Stimulated activated naive CD8-positive, alpha-beta T cell treated with anti-CD3 and anti-CD28 coated beads, Interleukin-15, amount 100 ng/mL, for 72 hours (primary cell): ENCODE measurements at regions not wholly inside any gene's neighbourhood (a gene's known extent, or its start where the extent isn't known, plus 50 kb on each side); places are given as distances from the start of the nearest gene placed in this dataset.

Experiments used
- ATAC-seq: fragments of 150-1000 bp; cut with Tn5 transposase; 2 replicates; pipeline ENCODE4 v1.10.0; 2021; ENCODE audit warnings: mild to moderate bottlenecking, moderate library complexity
- DNase-seq, 2 donors: peaks; one replicate each; pipeline ENCODE4 v3.0.0; 2021 to 2022
- H3K27ac Mint-ChIP-seq, 2 donors: one replicate each; pipeline ENCODE4 v1.8.0; 2022; ENCODE audit warnings: mild to moderate bottlenecking in 2 of 2, mixed read lengths in 2 of 2, moderate library complexity in 2 of 2
- H3K27me3 Mint-ChIP-seq: one replicate; pipeline ENCODE4 v1.8.0; 2022; ENCODE audit warnings: mixed read lengths
- H3K4me1 Mint-ChIP-seq: one replicate; pipeline ENCODE4 v1.8.0; 2022; ENCODE audit warnings: mild to moderate bottlenecking, mixed read lengths
- H3K4me3 Mint-ChIP-seq, 2 donors: one replicate each; pipeline ENCODE4 v1.8.0; 2022; ENCODE audit warnings: mild to moderate bottlenecking in 2 of 2, mixed read lengths in 2 of 2, moderate library complexity in 1 of 2
- H3K9me3 Mint-ChIP-seq, 2 donors: one replicate each; pipeline ENCODE4 v1.8.0; 2022; ENCODE audit warnings: mixed read lengths in 2 of 2

DNA sequence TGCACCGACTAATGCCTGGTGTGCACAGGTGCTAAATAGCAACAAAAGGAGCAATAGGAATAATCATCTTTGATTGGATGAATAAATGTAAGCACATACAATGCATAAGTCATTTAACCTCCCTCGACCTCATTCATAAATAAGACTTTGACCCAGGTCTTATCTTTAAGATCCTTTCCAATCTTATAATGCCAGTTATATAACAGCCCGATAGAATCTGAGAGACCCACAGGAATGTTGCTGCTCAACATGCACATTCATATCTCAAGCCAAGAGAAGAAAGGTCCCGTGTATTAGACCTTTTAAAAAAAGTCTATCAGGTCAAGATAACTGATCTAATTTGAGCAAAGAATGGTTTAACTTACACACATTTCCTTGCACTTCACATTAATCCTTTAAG, 146.8 kb upstream of the SOX9 start:
- Mint-ChIP-seq H3K9me3 (no peaks in the 10 kb centered on the region), H3K4me1 (no peaks in the 10 kb centered on the region), H3K4me3 (no peak overlapping the region), H3K27ac (no peak overlapping the region), H3K27me3 (no peaks in the 10 kb centered on the region)
- ATAC-seq, result no peak
- no peak for DNase-seq

DNA sequence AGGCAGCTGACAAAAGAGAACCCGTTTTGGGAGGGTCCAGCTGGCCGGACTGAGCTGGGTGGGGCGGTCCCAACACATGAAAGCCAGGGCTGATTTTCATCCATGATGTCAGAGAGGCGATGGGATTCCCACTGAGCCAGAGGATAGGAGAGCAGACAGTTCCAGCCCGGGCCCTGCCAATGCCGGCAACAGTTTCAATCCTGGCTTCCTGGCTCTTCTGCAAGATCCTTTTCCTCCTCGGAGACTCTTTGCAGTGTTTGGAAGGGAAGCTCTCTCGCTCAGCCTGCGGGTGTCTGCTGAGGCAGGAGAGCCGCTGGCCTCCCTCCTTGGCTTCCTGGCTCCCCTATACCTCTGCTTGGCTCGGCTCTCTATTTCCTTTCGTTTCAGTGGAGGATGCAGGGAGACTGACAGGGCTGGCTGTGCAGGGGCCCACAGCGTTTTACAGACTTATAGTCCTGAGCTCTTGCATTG, 145.5 kb upstream of the SOX9 start:
- no peak for ATAC-seq
- no peaks in the 10 kb centered on the region for H3K27me3 Mint-ChIP-seq
- H3K4me1 Mint-ChIP-seq, result no peaks in the 10 kb centered on the region
- no peak for DNase-seq
- H3K4me3 Mint-ChIP-seq, result peak overlapping the region in 1 of 2 donors; percentile 51
- H3K27ac Mint-ChIP-seq, result no peak overlapping the region
- H3K9me3 Mint-ChIP-seq, result no peaks in the 10 kb centered on the region

GRCh38 chr17:71976011-71976649, 144.7 kb upstream of the SOX9 start:
- DNase-seq (no peak), ATAC-seq (no peak)
- no peaks in the 10 kb centered on the region for H3K4me1 Mint-ChIP-seq
- H3K9me3 Mint-ChIP-seq, result no peaks in the 10 kb centered on the region
- H3K4me3 Mint-ChIP-seq, result no peak overlapping the region
- H3K27me3 Mint-ChIP-seq, result no peaks in the 10 kb centered on the region
- H3K27ac Mint-ChIP-seq, result no peak overlapping the region

- Mint-ChIP-seq H3K27ac (no peak overlapping the region), H3K9me3 (no peaks in the 10 kb centered on the region), H3K4me1 (no peaks in the 10 kb centered on the region), H3K4me3 (no peak overlapping the region), H3K27me3 (no peaks in the 10 kb centered on the region)
- no peak for DNase-seq
- ATAC-seq, result no peak
Measured at GRCh38 chr17:71978435-71978834, 142.4 kb upstream of the SOX9 start.

DNA sequence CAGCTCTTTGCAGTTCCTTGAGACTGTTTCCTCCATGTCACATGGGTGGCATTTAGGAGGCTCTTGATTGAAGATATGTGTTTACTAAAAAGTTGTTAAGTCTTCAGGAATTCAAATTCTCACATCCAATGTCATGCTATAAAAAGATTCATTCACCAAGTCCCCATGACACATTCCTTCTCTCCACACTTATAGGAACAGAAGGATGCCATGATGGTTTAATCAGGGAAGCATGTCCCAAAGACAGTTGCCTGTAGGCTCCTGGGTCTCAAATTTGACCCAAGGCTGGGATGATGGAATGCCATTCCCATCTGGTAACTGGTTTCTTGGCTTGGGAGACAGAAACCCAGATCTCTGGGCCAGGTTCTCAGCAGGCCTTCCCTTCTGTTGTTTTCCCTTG, 140.6 kb upstream of the SOX9 start:
- Mint-ChIP-seq H3K9me3 (peaks cover 0 to 7% of the 10 kb centered on the region in 2 donors), H3K4me1 (no peaks in the 10 kb centered on the region), H3K27me3 (peaks cover 2% of the 10 kb centered on the region), H3K27ac (no peak overlapping the region), H3K4me3 (no peak overlapping the region)
- DNase-seq (no peak), ATAC-seq (no peak)

- no peak overlapping the region for H3K4me3 Mint-ChIP-seq
- ATAC-seq (no peak), DNase-seq (no peak)
- H3K4me1 Mint-ChIP-seq, result peaks cover 5% of the 10 kb centered on the region
- H3K27ac Mint-ChIP-seq, result no peak overlapping the region
- H3K27me3 Mint-ChIP-seq, result peaks cover 7% of the 10 kb centered on the region
- peaks cover 0 to 17% of the 10 kb centered on the region in 2 donors for H3K9me3 Mint-ChIP-seq
Measured at GRCh38 chr17:71983828-71984227, 137.0 kb upstream of the SOX9 start.

DNA sequence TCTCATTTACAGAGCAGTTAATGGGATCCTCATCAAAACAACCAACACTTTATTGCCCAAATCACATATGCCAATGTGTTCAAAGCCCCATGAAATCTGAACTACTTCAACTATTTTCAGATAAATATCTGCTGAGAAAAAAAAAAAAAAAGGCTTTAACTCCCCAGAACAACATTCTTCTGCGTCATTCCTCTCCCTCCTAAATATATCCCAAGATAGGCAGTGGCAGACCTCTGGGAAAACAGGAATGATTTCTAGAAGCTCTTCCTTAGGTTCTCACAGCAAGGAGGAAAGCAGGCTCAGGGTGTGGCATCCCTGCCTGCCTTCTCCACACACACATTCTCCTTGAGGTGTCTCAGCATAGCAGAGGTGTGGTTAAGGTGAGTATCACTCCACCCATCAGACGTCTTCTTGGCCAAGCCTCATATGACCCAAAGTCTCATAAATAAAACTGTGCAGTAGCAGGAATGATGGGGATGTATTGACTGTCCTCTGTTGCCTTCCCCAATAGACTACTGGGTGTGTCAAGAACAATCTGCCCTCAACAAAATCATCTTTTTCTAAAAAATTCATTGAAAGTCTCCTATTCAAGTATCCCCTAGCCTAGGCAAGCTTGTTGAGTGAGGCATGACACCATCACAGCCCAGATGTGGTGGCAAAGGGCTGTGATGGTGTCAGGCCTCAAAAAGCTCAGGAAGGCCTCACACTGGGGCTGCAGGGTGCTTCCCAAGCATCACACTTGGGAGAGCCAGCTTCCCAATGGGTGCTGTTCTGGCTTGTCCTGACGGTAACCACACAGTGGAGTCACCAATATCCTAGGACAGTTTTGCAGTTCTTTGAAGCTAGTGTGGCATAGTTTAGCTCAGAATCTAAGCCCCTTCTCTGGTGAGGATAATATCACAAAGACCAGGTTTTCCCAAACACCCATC, 135.4 kb upstream of the SOX9 start:
- Mint-ChIP-seq H3K27me3 (peaks cover 7% of the 10 kb centered on the region), H3K9me3 (peaks cover 0 to 17% of the 10 kb centered on the region in 2 donors), H3K4me3 (no peak overlapping the region), H3K27ac (no peak overlapping the region), H3K4me1 (peaks cover 5% of the 10 kb centered on the region)
- ATAC-seq (no peak), DNase-seq (no peak)

- DNase-seq, result no peak
- no peak overlapping the region for H3K27ac Mint-ChIP-seq
- peaks cover 0 to 17% of the 10 kb centered on the region in 2 donors for H3K9me3 Mint-ChIP-seq
- no peak overlapping the region for H3K4me3 Mint-ChIP-seq
- no peak for ATAC-seq
- H3K27me3 Mint-ChIP-seq, result peaks cover 7% of the 10 kb centered on the region
- peaks cover 5% of the 10 kb centered on the region for H3K4me1 Mint-ChIP-seq
Measured at GRCh38 chr17:71986886-71987285, 133.9 kb upstream of the SOX9 start.

DNA sequence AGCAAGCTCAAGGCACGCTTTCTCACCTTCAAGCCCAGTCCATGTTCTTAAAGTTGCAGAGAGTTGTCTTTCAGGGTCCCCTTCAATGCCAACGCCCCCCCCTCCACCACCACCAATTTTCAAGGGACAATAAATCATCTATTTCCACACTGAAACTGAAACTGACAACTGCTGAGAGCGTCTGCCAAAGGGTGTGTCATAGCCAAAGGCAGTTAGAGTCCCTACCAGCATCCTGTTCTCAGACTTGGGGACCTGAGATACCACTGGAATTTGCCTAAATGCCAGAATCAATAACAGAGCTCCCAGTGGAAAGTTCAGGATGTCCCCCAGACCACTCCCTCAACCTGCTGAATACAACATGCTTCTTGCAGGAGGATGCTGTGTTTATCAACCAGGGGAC, 133.2 kb upstream of the SOX9 start:
- Mint-ChIP-seq H3K4me3 (no peak overlapping the region), H3K27ac (no peak overlapping the region), H3K4me1 (peaks cover 5% of the 10 kb centered on the region), H3K9me3 (peaks cover 0 to 17% of the 10 kb centered on the region in 2 donors), H3K27me3 (peaks cover 7% of the 10 kb centered on the region)
- no peak for ATAC-seq
- no peak for DNase-seq

DNA sequence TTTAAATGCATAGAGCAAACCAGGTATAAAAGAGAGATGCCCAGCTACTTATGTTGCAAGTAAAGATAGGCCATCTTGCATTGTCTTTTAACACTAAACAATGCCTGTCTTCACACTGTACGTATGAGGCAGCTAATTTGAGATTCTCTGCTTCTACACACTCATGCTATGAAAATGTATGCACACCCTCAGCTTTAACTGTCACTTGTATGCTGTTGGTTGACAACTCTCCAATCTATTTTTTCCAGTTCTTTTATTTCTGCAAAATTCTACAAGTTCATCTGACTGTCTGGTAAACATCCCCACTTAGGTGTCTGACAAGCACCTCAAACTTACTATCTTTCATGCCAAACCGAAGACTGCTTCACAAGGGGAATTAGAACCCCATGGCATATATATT, 131.7 kb upstream of the SOX9 start:
- DNase-seq (no peak), ATAC-seq (no peak)
- Mint-ChIP-seq H3K9me3 (peaks cover 0 to 17% of the 10 kb centered on the region in 2 donors), H3K27ac (no peak overlapping the region), H3K27me3 (peaks cover 7% of the 10 kb centered on the region), H3K4me1 (peaks cover 5% of the 10 kb centered on the region), H3K4me3 (no peak overlapping the region)

DNA sequence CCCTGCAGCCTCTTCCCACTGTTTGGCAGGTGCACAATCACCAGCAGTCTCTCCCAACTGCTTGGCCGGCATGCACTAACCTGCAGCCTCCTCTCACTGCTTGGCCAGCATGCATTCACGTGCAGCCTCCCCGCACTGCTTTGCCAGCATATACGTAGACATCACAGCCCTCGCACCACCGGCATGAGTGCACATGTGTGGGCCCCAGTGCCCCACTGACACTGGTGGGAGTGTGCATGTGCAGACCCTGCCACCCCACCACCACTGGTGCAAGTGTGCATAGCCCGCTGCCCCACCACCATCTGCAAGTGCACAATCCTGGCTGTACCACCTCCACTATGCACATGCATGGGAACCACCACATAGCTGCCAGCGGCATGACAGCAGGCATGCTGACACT, 127.5 kb upstream of the SOX9 start:
- H3K27me3 Mint-ChIP-seq, result no peaks in the 10 kb centered on the region
- no peak for DNase-seq
- no peak overlapping the region for H3K27ac Mint-ChIP-seq
- ATAC-seq, result no peak
- H3K9me3 Mint-ChIP-seq, result peaks cover 0 to 5% of the 10 kb centered on the region in 2 donors
- no peak overlapping the region for H3K4me3 Mint-ChIP-seq
- no peaks in the 10 kb centered on the region for H3K4me1 Mint-ChIP-seq

DNA sequence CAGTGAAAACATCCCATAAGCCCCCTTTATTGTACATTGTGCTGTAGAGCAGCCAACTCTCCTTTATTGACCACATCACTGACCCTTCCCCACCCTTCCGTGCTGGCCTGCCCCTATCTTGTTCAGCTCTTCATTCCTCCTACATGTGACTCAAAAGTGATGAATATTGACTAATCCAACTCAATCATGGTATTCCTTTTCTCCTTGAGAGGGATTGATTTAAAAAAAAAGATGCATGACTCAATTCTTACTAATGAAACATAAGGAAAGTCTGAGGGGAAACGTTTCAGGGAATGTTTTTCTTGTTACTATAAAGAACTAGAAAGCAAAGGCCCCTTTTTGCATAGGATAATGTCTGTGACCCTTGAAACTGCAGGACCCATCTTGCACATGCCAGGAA, 125.2 kb upstream of the SOX9 start:
- Mint-ChIP-seq H3K9me3 (peaks cover 0 to 5% of the 10 kb centered on the region in 2 donors), H3K27me3 (no peaks in the 10 kb centered on the region), H3K4me1 (no peaks in the 10 kb centered on the region), H3K4me3 (no peak overlapping the region), H3K27ac (no peak overlapping the region)
- DNase-seq (no peak), ATAC-seq (no peak)

- no peaks in the 10 kb centered on the region for H3K4me1 Mint-ChIP-seq
- H3K27ac Mint-ChIP-seq, result no peak overlapping the region
- ATAC-seq, result no peak
- no peak overlapping the region for H3K4me3 Mint-ChIP-seq
- no peak for DNase-seq
- no peaks in the 10 kb centered on the region for H3K27me3 Mint-ChIP-seq
- no peaks in the 10 kb centered on the region for H3K9me3 Mint-ChIP-seq
Measured at GRCh38 chr17:72004011-72004427, 116.8 kb upstream of the SOX9 start.

GRCh38 chr17:72004611-72005331, 116.0 kb upstream of the SOX9 start:
- H3K27me3 Mint-ChIP-seq, result no peaks in the 10 kb centered on the region
- no peak for DNase-seq
- no peaks in the 10 kb centered on the region for H3K9me3 Mint-ChIP-seq
- no peak overlapping the region for H3K27ac Mint-ChIP-seq
- H3K4me3 Mint-ChIP-seq, result no peak overlapping the region
- ATAC-seq, result no peak
- no peaks in the 10 kb centered on the region for H3K4me1 Mint-ChIP-seq

DNA sequence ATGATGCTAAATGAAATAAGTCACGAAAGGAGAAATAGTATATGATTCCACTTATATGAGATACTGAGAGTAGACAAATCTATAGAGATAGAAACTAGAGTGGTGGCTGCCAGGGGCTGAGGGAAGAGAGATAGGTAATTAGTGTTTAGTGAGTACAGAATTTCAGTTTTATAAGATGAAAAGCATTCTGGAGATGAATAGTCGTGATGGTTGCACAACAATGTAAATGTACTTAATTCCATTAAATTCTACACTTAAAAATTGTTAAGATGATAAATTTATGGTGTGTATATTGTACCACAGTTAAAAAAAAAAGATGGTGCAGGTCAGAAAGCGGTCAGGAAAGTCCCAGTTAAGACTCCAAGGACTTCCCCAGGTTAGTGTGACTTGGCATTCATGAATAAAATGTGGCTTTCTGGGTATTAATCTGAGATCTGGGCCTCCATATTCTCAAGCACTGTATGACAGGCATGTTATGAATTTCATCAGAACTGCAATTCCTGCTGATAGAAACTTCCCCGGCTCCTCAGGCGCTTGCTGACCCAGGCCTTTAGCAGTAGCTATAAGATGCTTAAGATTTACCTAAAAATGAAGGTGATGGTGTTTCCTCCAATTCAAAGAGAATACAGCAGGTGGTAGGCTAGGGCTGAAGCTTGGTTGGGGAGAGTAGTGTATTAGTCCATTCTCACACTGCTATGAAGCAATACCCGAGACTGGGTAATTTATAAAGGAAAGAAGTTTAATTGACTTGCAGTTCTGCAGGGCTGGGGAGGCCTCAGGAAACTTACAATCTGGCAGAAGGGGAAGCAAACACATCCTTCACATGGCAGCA, 115.3 kb upstream of the SOX9 start:
- Mint-ChIP-seq H3K9me3 (no peaks in the 10 kb centered on the region), H3K4me1 (no peaks in the 10 kb centered on the region), H3K27me3 (no peaks in the 10 kb centered on the region), H3K27ac (no peak overlapping the region), H3K4me3 (no peak overlapping the region)
- no peak for ATAC-seq
- no peak for DNase-seq
